WTC11 (cell line): ENCODE measurements at regions not wholly inside any gene's neighbourhood (a gene's known extent, or its start where the extent isn't known, plus 50 kb on each side); places are given as distances from the start of the nearest gene placed in this dataset.

ENCODE experiments used
- ATF2 ChIP-seq: sonication (generic); formaldehyde crosslinking; IDR thresholded peaks from 2 replicates; pipeline ENCODE4 v1.8.1; 2022; ENCODE audit warnings: low read depth, missing genetic modification reagents, borderline replicate concordance
- CTCF ChIP-seq: fragments of 200-600 bp; IDR thresholded peaks from 2 replicates; pipeline ENCODE4 v1.8.0; 2022; ENCODE audit warnings: antibody characterized with exemption
- E2F1 ChIP-seq: sonication (generic); formaldehyde crosslinking; IDR thresholded peaks from 2 replicates; pipeline ENCODE4 v1.8.0; 2022; ENCODE audit warnings: mild to moderate bottlenecking, missing genetic modification reagents
- HMGXB4 ChIP-seq: sonication (generic); formaldehyde crosslinking; IDR thresholded peaks from 2 replicates; pipeline ENCODE4 v1.8.1; 2023; ENCODE audit warnings: mild to moderate bottlenecking, moderate library complexity, missing genetic modification reagents
- STAT6 ChIP-seq: sonication (generic); formaldehyde crosslinking; conservative IDR thresholded peaks from 2 replicates; pipeline ENCODE4 v1.8.1; 2023; ENCODE audit warnings: mild to moderate bottlenecking, low read depth, missing genetic modification reagents, moderate library complexity
- USF2 ChIP-seq: sonication (generic); formaldehyde crosslinking; IDR thresholded peaks from 2 replicates; pipeline ENCODE4 v1.8.1; 2023; ENCODE audit warnings: mild to moderate bottlenecking, missing genetic modification reagents, moderate library complexity
- ZNF281 ChIP-seq: sonication (generic); formaldehyde crosslinking; IDR thresholded peaks from 2 replicates; pipeline ENCODE4 v1.8.0; 2023; ENCODE audit warnings: mild to moderate bottlenecking, missing genetic modification reagents
- ZNF512 ChIP-seq: sonication (generic); formaldehyde crosslinking; IDR thresholded peaks from 2 replicates; pipeline ENCODE4 v1.8.1; 2022; ENCODE audit warnings: missing genetic modification reagents, borderline replicate concordance
- ZNF532 ChIP-seq: fragments of 250-450 bp; sonication (Bioruptor Pico); IDR thresholded peaks from 2 replicates; pipeline ENCODE4 v1.9.0; 2021; ENCODE audit warnings: mild to moderate bottlenecking, borderline replicate concordance

GRCh38 chr10:62691336-62691735 lies 113.2 kb upstream of the ADO start:
- no peak for TF ChIP-seq CTCF
- TF ChIP-seq ZNF512 (CRISPR knock-in tag) = no peak
- TF ChIP-seq STAT6 = no peak
- TF ChIP-seq USF2 (CRISPR knock-in tag) = no peak
- TF ChIP-seq ZNF532 (CRISPR knock-in tag) = no peak
- TF ChIP-seq ATF2 (CRISPR knock-in tag) = no peak
- TF ChIP-seq HMGXB4 = no peak
- no peak for TF ChIP-seq E2F1 (CRISPR knock-in tag)
- no peak for TF ChIP-seq ZNF281 (CRISPR knock-in tag)
